OCI-LY3 (cell line): ENCODE measurements at regions not wholly inside any gene's neighbourhood (a gene's known extent, or its start where the extent isn't known, plus 50 kb on each side); places are given as distances from the start of the nearest gene placed in this dataset.

Experiments
- H2AFZ ChIP-seq: fragments of 200-600, 300-600 bp; shearing (Covaris generic); 2 replicates; pipeline ENCODE4 v1.6.0; 2014; ENCODE audit warnings: antibody characterized with exemption, low read depth, low read length
- H3K27ac ChIP-seq: fragments of 200-600, 300-600 bp; sonication (generic); 2 replicates; pipeline ENCODE4 v1.5.1; 2014; ENCODE audit warnings: mild to moderate bottlenecking, low read length, moderate library complexity, mixed read lengths
- H3K27me3 ChIP-seq: fragments of 200-600, 300-600 bp; sonication (generic); 2 replicates; pipeline ENCODE4 v1.6.1; 2014; ENCODE audit warnings: low read depth, low read length, mixed read lengths
- H3K36me3 ChIP-seq: fragments of 200-600, 300-600 bp; sonication (generic); replicated peaks from 2 replicates; pipeline ENCODE3; 2014; ENCODE audit warnings: low read depth, low read length, mixed read lengths
- H3K4me1 ChIP-seq: fragments of 300-600, 200-600 bp; sonication (generic); 2 replicates; pipeline ENCODE4 v1.6.1; 2014; ENCODE audit warnings: low read length, mixed read lengths
- H3K4me2 ChIP-seq: fragments of 200-600, 300-600 bp; sonication (generic); 2 replicates; pipeline ENCODE4 v1.6.1; 2014; ENCODE audit warnings: low read length, mixed read lengths
- H3K4me3 ChIP-seq: fragments of 300-600, 200-600 bp; sonication (generic); 2 replicates; pipeline ENCODE4 v1.5.1; 2014; ENCODE audit warnings: antibody characterized with exemption, mild to moderate bottlenecking, low read length, moderate library complexity
- H3K79me2 ChIP-seq: fragments of 300-600, 200-600 bp; shearing (Covaris generic); 2 replicates; pipeline ENCODE4 v1.6.1; 2014; ENCODE audit warnings: mild to moderate bottlenecking, low read length, mixed read lengths
- H3K9ac ChIP-seq: fragments of 300-600, 200-600 bp; shearing (Covaris generic); 2 replicates; pipeline ENCODE4 v1.6.0; 2014; ENCODE audit warnings: mild to moderate bottlenecking, low read length, moderate library complexity
- H3K9me3 ChIP-seq: fragments of 200-600, 300-600 bp; shearing (Covaris generic); 2 replicates; pipeline ENCODE4 v1.6.1; 2014; ENCODE audit warnings: low read length, mixed read lengths; ENCODE audit not compliant: insufficient read depth
- H4K20me1 ChIP-seq: fragments of 200-600, 300-600 bp; sonication (generic); 2 replicates; pipeline ENCODE4 v1.6.1; 2016; ENCODE audit warnings: low read length, mixed read lengths; ENCODE audit not compliant: insufficient read depth
- CTCF ChIP-seq: fragments of 200-600, 300-600 bp; sonication (generic); IDR thresholded peaks from 2 replicates; pipeline ENCODE4 v1.5.1; 2014; ENCODE audit warnings: antibody characterized with exemption, low read length, low read depth
- EZH2phosphoT487 ChIP-seq: fragments of 200-600 bp; shearing (Covaris generic); IDR thresholded peaks from 2 replicates; pipeline ENCODE4 v1.6.1; 2018; ENCODE audit warnings: antibody characterized with exemption, mixed run types, low read depth

DNA sequence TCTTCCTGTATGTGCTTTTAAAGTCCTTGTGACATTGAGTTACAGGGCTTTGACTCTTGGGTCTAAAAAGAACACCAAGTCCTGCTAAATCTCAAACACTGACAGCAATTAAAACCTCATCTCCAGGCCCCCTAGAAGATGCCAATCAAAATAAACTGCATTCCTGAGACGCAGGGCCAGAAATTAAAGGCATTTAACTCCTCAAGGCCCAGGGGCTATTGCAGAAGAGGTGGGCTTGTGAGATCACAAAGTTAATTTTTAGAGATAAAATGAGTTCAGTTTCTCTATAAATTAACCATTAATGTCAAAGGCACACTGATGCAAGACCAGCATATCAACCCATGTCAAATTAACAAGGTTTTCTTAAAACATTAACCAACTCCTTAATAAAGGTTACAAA is 145.6 kb upstream of the CARMIL1 start:
- Histone ChIP-seq H3K9ac (no peak overlapping the region), H3K36me3 (no peaks in the 10 kb centered on the region), H3K27me3 (no peaks in the 10 kb centered on the region), H3K27ac (no peak overlapping the region), H2AFZ (no peak overlapping the region), H3K4me3 (no peak overlapping the region), H3K4me2 (no peak overlapping the region), H4K20me1 (no peaks in the 10 kb centered on the region), H3K79me2 (no peaks in the 10 kb centered on the region), H3K9me3 (no peaks in the 10 kb centered on the region), H3K4me1 (peaks cover 4% of the 10 kb centered on the region; the same call in 1 of the 2 replicates)
- TF ChIP-seq EZH2phosphoT487 (no peak), CTCF (no peak)

DNA sequence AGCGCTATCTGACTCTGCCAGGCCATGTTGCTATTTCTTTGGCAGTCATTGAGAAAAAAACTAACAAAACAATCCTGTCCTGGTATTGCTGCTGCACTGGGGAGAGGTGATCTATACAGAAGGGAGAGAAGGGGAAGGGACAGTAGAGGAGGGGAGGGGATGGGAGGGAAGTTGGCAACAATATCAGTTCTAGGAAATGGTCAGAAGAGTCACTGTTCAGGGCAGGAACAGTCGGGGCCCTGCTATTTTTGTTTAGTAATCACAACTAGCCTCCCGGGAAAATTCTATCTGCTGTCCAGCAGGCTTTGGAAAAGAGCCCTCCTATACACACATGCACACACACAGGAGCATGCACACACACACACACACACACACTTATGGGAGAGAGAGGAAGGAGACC is 142.3 kb upstream of the CARMIL1 start:
- no peak overlapping the region for H3K4me2 ChIP-seq
- H3K27ac ChIP-seq, result no peak overlapping the region
- no peaks in the 10 kb centered on the region for H3K36me3 ChIP-seq
- H4K20me1 ChIP-seq, result no peaks in the 10 kb centered on the region
- H3K27me3 ChIP-seq, result no peaks in the 10 kb centered on the region
- H3K4me1 ChIP-seq, result peaks cover 8% of the 10 kb centered on the region; the same call in 1 of the 2 replicates
- no peak overlapping the region for H2AFZ ChIP-seq
- no peaks in the 10 kb centered on the region for H3K9me3 ChIP-seq
- H3K79me2 ChIP-seq, result no peaks in the 10 kb centered on the region
- H3K4me3 ChIP-seq, result no peak overlapping the region
- H3K9ac ChIP-seq, result no peak overlapping the region
- TF ChIP-seq CTCF (no peak), EZH2phosphoT487 (no peak)

GRCh38 chr6:25137480-25137879 is 141.7 kb upstream of the CARMIL1 start:
- Histone ChIP-seq H3K9me3 (no peaks in the 10 kb centered on the region), H3K4me1 (peaks cover 8% of the 10 kb centered on the region; the same call in 1 of the 2 replicates), H3K79me2 (no peaks in the 10 kb centered on the region), H3K27me3 (no peaks in the 10 kb centered on the region), H3K27ac (no peak overlapping the region), H3K36me3 (no peaks in the 10 kb centered on the region), H3K4me2 (peak overlapping the region; percentile 95), H3K4me3 (no peak overlapping the region), H3K9ac (no peak overlapping the region), H2AFZ (0 out of 2 replicates have a peak overlapping the region, but pooled peaks have one; percentile 99), H4K20me1 (no peaks in the 10 kb centered on the region)
- no peak for TF ChIP-seq CTCF
- no peak for TF ChIP-seq EZH2phosphoT487

DNA sequence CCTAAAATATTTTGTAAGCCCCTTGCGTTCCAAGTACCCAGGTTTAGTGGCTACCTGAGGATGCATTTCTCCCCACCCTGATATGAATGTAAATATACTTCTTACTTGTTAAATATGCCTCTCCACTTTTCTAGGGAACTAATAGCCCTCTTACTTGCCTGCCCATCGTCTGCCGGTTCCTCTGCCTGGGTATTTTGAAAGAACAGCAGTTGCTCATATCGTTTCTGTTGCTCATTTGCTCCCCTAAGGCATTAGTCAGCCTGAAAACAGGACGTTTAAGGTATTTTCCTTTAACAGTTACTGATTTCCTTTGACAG is 141.3 kb upstream of the CARMIL1 start:
- Histone ChIP-seq H3K27ac (peak overlapping the region; percentile 26; the same call in 1 of the 2 replicates), H3K9ac (peak overlapping the region; percentile 71)

More for the DNA sequence above, 141.3 kb upstream of the CARMIL1 start:
- H3K36me3 ChIP-seq, result no peaks in the 10 kb centered on the region
- no peaks in the 10 kb centered on the region for H3K79me2 ChIP-seq
- TF ChIP-seq CTCF (no peak), EZH2phosphoT487 (no peak)
- peak overlapping the region; percentile 99; the same call in 1 of the 2 replicates for H2AFZ ChIP-seq
- H4K20me1 ChIP-seq, result no peaks in the 10 kb centered on the region
- no peaks in the 10 kb centered on the region for H3K27me3 ChIP-seq
- peak overlapping the region; percentile 95 for H3K4me2 ChIP-seq
- peak overlapping the region; percentile 83 for H3K4me3 ChIP-seq
- H3K4me1 ChIP-seq, result peaks cover 8% of the 10 kb centered on the region; the same call in 1 of the 2 replicates
- no peaks in the 10 kb centered on the region for H3K9me3 ChIP-seq
